GM23248 (cell line): ENCODE measurements at regions not wholly inside any gene's neighbourhood (a gene's known extent, or its start where the extent isn't known, plus 50 kb on each side); places are given as distances from the start of the nearest gene placed in this dataset.

ENCODE experiments used
- EZH2 ChIP-seq: fragments of 200-600 bp; sonication (generic); IDR thresholded peaks from 2 replicates; pipeline ENCODE4 v1.6.1; 2018; ENCODE audit warnings: antibody characterized with exemption, mild to moderate bottlenecking; ENCODE audit not compliant: insufficient read depth, poor library complexity, severe bottlenecking
- EZH2phosphoT487 ChIP-seq: fragments of 200-600 bp; sonication (generic); IDR thresholded peaks from 2 replicates; pipeline ENCODE4 v1.6.1; 2018; ENCODE audit warnings: antibody characterized with exemption, moderate library complexity, mild to moderate bottlenecking, low read depth; ENCODE audit not compliant: insufficient read depth

- TF ChIP-seq EZH2phosphoT487 (no peak), EZH2 (no peak)
These were observed 124.1 kb upstream of the ACO1 start for GRCh38 chr9:32260151-32260862.
